ENCODE measurements at regions not wholly inside any gene's neighbourhood (a gene's known extent, or its start where the extent isn't known, plus 50 kb on each side); places are given as distances from the start of the nearest gene placed in this dataset.

DNA sequence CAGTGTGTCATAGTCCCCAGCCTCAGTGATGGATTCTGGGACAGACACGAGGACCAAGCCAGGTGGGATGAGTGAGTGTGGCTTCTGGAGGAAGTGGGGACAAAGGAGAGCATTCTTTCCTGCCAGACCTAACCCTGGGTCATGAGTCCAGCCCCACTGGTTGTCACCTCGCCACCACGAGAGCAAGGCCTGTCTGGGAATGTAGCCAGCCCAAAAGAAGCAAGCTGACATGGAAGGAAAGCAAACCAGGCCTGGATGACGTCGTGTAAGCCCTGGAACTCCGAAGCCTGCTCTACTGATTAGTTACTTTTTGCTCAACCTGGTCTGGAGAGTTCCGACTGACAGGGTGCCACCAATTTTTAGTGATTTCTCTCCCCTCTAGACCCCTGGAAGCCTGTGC, 105.9 kb downstream of the SINHCAF start:
- TF ChIP-seq, protein P1, sequence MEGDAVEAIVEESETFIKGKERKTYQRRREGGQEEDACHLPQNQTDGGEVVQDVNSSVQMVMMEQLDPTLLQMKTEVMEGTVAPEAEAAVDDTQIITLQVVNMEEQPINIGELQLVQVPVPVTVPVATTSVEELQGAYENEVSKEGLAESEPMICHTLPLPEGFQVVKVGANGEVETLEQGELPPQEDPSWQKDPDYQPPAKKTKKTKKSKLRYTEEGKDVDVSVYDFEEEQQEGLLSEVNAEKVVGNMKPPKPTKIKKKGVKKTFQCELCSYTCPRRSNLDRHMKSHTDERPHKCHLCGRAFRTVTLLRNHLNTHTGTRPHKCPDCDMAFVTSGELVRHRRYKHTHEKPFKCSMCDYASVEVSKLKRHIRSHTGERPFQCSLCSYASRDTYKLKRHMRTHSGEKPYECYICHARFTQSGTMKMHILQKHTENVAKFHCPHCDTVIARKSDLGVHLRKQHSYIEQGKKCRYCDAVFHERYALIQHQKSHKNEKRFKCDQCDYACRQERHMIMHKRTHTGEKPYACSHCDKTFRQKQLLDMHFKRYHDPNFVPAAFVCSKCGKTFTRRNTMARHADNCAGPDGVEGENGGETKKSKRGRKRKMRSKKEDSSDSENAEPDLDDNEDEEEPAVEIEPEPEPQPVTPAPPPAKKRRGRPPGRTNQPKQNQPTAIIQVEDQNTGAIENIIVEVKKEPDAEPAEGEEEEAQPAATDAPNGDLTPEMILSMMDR (tag by site-specific recombination; IDR thresholded peaks at IDR 0.05) = no peak
- no peak for TF ChIP-seq ZNF837 (tag by site-specific recombination; IDR thresholded peaks at IDR 0.05)
- no peak for TF ChIP-seq KLF9 (tag by site-specific recombination; IDR thresholded peaks at IDR 0.05; ENCODE audit: low read depth)
- TF ChIP-seq ZNF24 (tag by site-specific recombination; IDR thresholded peaks at IDR 0.05) = no peak
- TF ChIP-seq ZIC2 (tag by site-specific recombination; IDR thresholded peaks at IDR 0.05) = no peak
- no peak for TF ChIP-seq ZBTB20 (tag by site-specific recombination; IDR thresholded peaks at IDR 0.05)
- TF ChIP-seq ZNF302 (tag by site-specific recombination; IDR thresholded peaks at IDR 0.05; ENCODE audit: low read depth) = no peak
- no peak for TF ChIP-seq ZNF19 (tag by site-specific recombination; IDR thresholded peaks at IDR 0.05; ENCODE audit: low read depth)

Data from HEK293 (cell line).